Endodermal cell (in vitro differentiated cells): ENCODE measurements at regions not wholly inside any gene's neighbourhood (a gene's known extent, or its start where the extent isn't known, plus 50 kb on each side); places are given as distances from the start of the nearest gene placed in this dataset.

Experiments
- DNase-seq: peaks from one replicate; pipeline ENCODE4 v3.0.0-alpha.2; 2017
- H3K27ac ChIP-seq: 2 replicates; pipeline ENCODE4 v1.5.1; 2013; ENCODE audit warnings: mild to moderate bottlenecking, low read depth, low read length, moderate library complexity
- H3K27me3 ChIP-seq: 2 replicates; pipeline ENCODE4 v1.6.1; 2013; ENCODE audit warnings: mild to moderate bottlenecking, low read length, moderate library complexity; ENCODE audit not compliant: insufficient read depth, control insufficient read depth, poor library complexity, severe bottlenecking
- H3K36me3 ChIP-seq: 2 replicates; pipeline ENCODE4 v1.7.0; 2013; ENCODE audit warnings: mild to moderate bottlenecking, low read length, moderate library complexity; ENCODE audit not compliant: control insufficient read depth, insufficient read depth
- H3K4me1 ChIP-seq: one replicate; pipeline ENCODE4 v1.7.0; 2013; ENCODE audit warnings: low read length; ENCODE audit not compliant: control insufficient read depth, insufficient read depth
- H3K4me3 ChIP-seq: 2 replicates; pipeline ENCODE4 v1.5.1; 2013; ENCODE audit warnings: mild to moderate bottlenecking, low read length, moderate library complexity
- H3K9ac ChIP-seq: 2 replicates; pipeline ENCODE4 v1.6.1; 2013; ENCODE audit warnings: mild to moderate bottlenecking, low read length, moderate library complexity; ENCODE audit not compliant: poor library complexity, severe bottlenecking; ENCODE audit errors: extremely low read depth
- H3K9me3 ChIP-seq: 2 replicates; pipeline ENCODE4 v1.6.1; 2013; ENCODE audit warnings: mild to moderate bottlenecking, low read length, moderate library complexity; ENCODE audit not compliant: control insufficient read depth
- H3K27ac Mint-ChIP-seq: 2 replicates; pipeline ENCODE4 v1.8.0; 2020; ENCODE audit warnings: mixed read lengths
- H3K27me3 Mint-ChIP-seq: 2 replicates; pipeline ENCODE4 v1.8.0; 2021; ENCODE audit warnings: mild to moderate bottlenecking, mixed read lengths; ENCODE audit not compliant: insufficient read depth
- H3K36me3 Mint-ChIP-seq: 2 replicates; pipeline ENCODE4 v1.8.0; 2020; ENCODE audit warnings: low read depth, mixed read lengths
- H3K4me1 Mint-ChIP-seq: 2 replicates; pipeline ENCODE4 v1.8.0; 2020; ENCODE audit warnings: mixed read lengths
- H3K4me3 Mint-ChIP-seq: 2 replicates; pipeline ENCODE4 v1.8.0; 2020; ENCODE audit warnings: mild to moderate bottlenecking, moderate library complexity, mixed read lengths
- H3K9me3 Mint-ChIP-seq: 2 replicates; pipeline ENCODE4 v1.8.0; 2020; ENCODE audit warnings: mild to moderate bottlenecking, mixed read lengths
- WGBS, 2 experiments: methylation state at CpG; one replicate each; pipeline versions ENCODE4 v1.1.5 to v1.1.7; 2013; ENCODE audit warnings: missing lambda C conversion rate in 2 of 2, mixed read lengths in 1 of 2; ENCODE audit not compliant: insufficient coverage in 1 of 2, insufficient read length in 1 of 2; 5-methylcytosine and 5-hydroxymethylcytosine counted together
- TF ChIP-seq, protein P1 (sequence below): fragments of 200-600 bp; sonication (generic); conservative IDR thresholded peaks from 2 replicates; pipeline ENCODE4 v1.5.0; 2021; ENCODE audit warnings: antibody characterized with exemption, mild to moderate bottlenecking

DNA sequence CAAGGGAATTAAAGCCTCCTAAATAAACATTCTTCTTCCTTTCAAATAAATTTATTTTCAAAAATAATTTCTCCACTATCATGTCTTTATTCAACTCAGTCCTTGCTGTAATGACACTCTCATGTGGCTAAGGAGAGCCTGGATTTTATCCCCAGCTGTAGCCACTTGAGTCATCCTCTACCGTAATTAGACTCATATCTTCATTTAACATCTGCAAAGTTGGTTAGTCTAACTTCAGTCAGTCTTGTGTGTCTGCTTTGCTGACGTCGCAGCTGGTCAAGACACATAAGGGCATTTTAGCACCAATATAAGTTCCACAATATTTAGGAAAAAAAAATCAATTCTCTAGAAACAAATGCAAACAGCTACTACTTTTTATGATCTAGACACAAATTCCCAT lies 776.4 kb upstream of the ATXN8OS start:
- Histone ChIP-seq H3K4me1 (no peaks in the 10 kb centered on the region), H3K27me3 (no peaks in the 10 kb centered on the region), H3K27ac (no peak overlapping the region), H3K9ac (no peak overlapping the region), H3K9me3 (no peaks in the 10 kb centered on the region), H3K4me3 (no peak overlapping the region), H3K36me3 (no peaks in the 10 kb centered on the region)
- Mint-ChIP-seq H3K27me3 (no peaks in the 10 kb centered on the region), H3K9me3 (no peaks in the 10 kb centered on the region), H3K27ac (no peak overlapping the region), H3K4me1 (no peaks in the 10 kb centered on the region), H3K36me3 (no peaks in the 10 kb centered on the region), H3K4me3 (no peak overlapping the region)
- DNase-seq, result no peak
- TF ChIP-seq, protein P1, sequence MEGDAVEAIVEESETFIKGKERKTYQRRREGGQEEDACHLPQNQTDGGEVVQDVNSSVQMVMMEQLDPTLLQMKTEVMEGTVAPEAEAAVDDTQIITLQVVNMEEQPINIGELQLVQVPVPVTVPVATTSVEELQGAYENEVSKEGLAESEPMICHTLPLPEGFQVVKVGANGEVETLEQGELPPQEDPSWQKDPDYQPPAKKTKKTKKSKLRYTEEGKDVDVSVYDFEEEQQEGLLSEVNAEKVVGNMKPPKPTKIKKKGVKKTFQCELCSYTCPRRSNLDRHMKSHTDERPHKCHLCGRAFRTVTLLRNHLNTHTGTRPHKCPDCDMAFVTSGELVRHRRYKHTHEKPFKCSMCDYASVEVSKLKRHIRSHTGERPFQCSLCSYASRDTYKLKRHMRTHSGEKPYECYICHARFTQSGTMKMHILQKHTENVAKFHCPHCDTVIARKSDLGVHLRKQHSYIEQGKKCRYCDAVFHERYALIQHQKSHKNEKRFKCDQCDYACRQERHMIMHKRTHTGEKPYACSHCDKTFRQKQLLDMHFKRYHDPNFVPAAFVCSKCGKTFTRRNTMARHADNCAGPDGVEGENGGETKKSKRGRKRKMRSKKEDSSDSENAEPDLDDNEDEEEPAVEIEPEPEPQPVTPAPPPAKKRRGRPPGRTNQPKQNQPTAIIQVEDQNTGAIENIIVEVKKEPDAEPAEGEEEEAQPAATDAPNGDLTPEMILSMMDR, result no peak
- WGBS, 2 experiments, result 93 to 100% methylated on average over 2 to 3 of the region's 3 CpGs

DNA sequence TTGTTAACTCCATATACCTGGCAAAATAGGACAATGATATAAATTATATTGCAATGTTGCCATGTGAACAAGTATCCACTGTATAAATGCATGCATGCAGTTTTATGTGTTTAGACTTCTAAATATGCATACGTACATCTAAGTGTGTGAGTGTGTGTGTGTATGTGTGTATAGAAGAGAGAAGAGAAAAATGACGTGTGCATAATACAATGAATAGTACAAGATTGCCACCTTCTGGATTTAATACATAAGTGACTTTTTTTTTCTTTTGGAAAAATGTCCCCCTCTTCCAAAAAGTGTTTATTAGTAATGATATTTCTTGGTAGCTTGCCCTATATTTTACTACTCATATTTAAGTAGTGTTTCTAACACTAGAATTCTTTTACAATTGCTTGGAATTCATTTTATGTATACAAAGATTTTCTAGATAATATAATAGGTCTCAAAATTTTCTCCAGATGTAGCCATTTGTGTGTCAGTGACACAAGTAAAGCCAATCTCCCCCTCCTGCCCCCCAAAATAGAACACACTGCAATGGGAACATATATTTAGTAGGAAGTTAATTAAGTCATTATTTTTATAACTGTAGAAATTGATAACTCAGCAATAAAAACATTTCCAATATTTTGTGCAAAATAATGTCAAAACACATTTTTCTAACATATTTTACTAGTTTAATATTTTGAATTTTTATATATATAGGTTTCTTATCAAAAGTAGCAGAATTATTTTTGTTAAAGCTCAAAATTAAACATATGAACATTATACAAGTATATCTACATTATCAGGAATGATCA lies 783.3 kb upstream of the ATXN8OS start:
- H3K36me3 ChIP-seq, result no peaks in the 10 kb centered on the region
- WGBS, 2 experiments, result 74 to 100% methylated on average over 1 to 2 of the region's 2 CpGs
- H3K9ac ChIP-seq, result no peak overlapping the region
- H3K4me3 Mint-ChIP-seq, result no peak overlapping the region
- no peaks in the 10 kb centered on the region for H3K27me3 Mint-ChIP-seq
- no peaks in the 10 kb centered on the region for H3K27me3 ChIP-seq
- H3K4me1 ChIP-seq, result no peaks in the 10 kb centered on the region
- H3K9me3 Mint-ChIP-seq, result no peaks in the 10 kb centered on the region
- no peaks in the 10 kb centered on the region for H3K36me3 Mint-ChIP-seq
- H3K27ac ChIP-seq, result no peak overlapping the region
- no peak for DNase-seq
- no peaks in the 10 kb centered on the region for H3K9me3 ChIP-seq
- no peak overlapping the region for H3K4me3 ChIP-seq
- H3K27ac Mint-ChIP-seq, result no peak overlapping the region
- TF ChIP-seq, protein P1, result peak; percentile 61
- peaks cover 1% of the 10 kb centered on the region for H3K4me1 Mint-ChIP-seq

- TF ChIP-seq, protein P1, result no peak
- Histone ChIP-seq H3K36me3 (no peaks in the 10 kb centered on the region), H3K27ac (no peak overlapping the region), H3K4me3 (no peak overlapping the region), H3K9ac (no peak overlapping the region), H3K9me3 (no peaks in the 10 kb centered on the region), H3K4me1 (no peaks in the 10 kb centered on the region), H3K27me3 (no peaks in the 10 kb centered on the region)
- WGBS, 2 experiments, result 91% methylated on average over 3 of the region's 3 CpGs; no CpG with 5 or more reads in 1 of the 2 experiments
- no peaks in the 10 kb centered on the region for H3K27me3 Mint-ChIP-seq
- no peak overlapping the region for H3K27ac Mint-ChIP-seq
- no peak for DNase-seq
- H3K36me3 Mint-ChIP-seq, result no peaks in the 10 kb centered on the region
- H3K4me1 Mint-ChIP-seq, result peaks cover 1% of the 10 kb centered on the region
- no peaks in the 10 kb centered on the region for H3K9me3 Mint-ChIP-seq
- H3K4me3 Mint-ChIP-seq, result no peak overlapping the region
Measured at GRCh38 chr13:69319656-69320055, 788.0 kb upstream of the ATXN8OS start.
